HCT116 (cell line): ENCODE measurements at regions not wholly inside any gene's neighbourhood (a gene's known extent, or its start where the extent isn't known, plus 50 kb on each side); places are given as distances from the start of the nearest gene placed in this dataset.

Experiments used
- ATAC-seq: fragments of 200-7000 bp; cut with Tn5 transposase; 2 replicates; pipeline ENCODE4 v1.9.1; 2020; ENCODE audit warnings: mild to moderate bottlenecking, moderate library complexity
- BruUV-seq: library from RNA; stranded (reverse); fragments of 400-500 nt; replicated peaks from 2 replicates; lab custom pipeline; 2021; lab: Mats Ljungman, UMichigan
- CTCF ChIA-PET: fragments of 300-600 bp; sonication (Branson Sonifier 250); formaldehyde crosslinking; loops from one replicate; lab custom pipeline; 2021; ENCODE audit warnings: antibody characterized with exemption; lab: Charles Lee
- POLR2A ChIA-PET: fragments of 300-600, 350-600 bp; sonication (Branson Sonifier 250); formaldehyde crosslinking; loops from one replicate; lab custom pipeline; 2021; ENCODE audit warnings: antibody characterized with exemption; lab: Charles Lee
- RAD21 ChIA-PET, 2 experiments: fragments of 300-600 bp; sonication (Branson Sonifier 250); formaldehyde crosslinking; loops; one replicate each; lab custom pipeline; 2023; ENCODE audit warnings: low total read pairs in 2 of 2; ENCODE audit not compliant: uncharacterized antibody in 2 of 2, unreplicated experiment in 2 of 2, low non-redundant PET in 1 of 2; lab: Charles Lee
- DNase-seq: peaks from one replicate; pipeline ENCODE4 v3.0.0-alpha.2; 2010; ENCODE audit warnings: low read depth, low spot score
- H2AFZ ChIP-seq: fragments of 200-600 bp; shearing (Covaris generic), sonication (generic); 2 replicates; pipeline ENCODE4 v1.6.1; 2017; ENCODE audit warnings: low read depth, mixed run types, mixed read lengths, antibody characterized with exemption, low read length; ENCODE audit not compliant: poor library complexity, severe bottlenecking
- H3K27ac ChIP-seq: 2 replicates; pipeline ENCODE4 v1.5.1; 2012; ENCODE audit warnings: low read depth, low read length
- H3K27me3 ChIP-seq: fragments of 200-600 bp; sonication (generic); 2 replicates; pipeline ENCODE4 v1.6.1; 2016; ENCODE audit warnings: mixed run types, low read length, mixed read lengths; ENCODE audit not compliant: insufficient read depth
- H3K36me3 ChIP-seq, 2 experiments: fragments of 200-500 bp in 1 of 2; fragments of 200-600 bp in 1 of 2; sonication (Bioruptor generic) in 1 of 2; sonication (generic) in 1 of 2; 2 replicates each; pipeline versions ENCODE4 v1.5.1 to v1.6.1; 2014 to 2016; ENCODE audit warnings: low read length in 2 of 2, inconsistent platforms in 1 of 2, mixed read lengths in 1 of 2, mixed run types in 1 of 2; ENCODE audit not compliant: insufficient read depth in 2 of 2, control insufficient read depth in 1 of 2
- H3K4me1 ChIP-seq, 2 experiments: fragments of 200-600 bp in 1 of 2; sonication (generic) in 1 of 2; 2 replicates each; pipeline versions ENCODE4 v1.5.1 to v1.6.1; 2012 to 2017; ENCODE audit warnings: low read length in 2 of 2, inconsistent platforms in 1 of 2, mild to moderate bottlenecking in 1 of 2, mixed read lengths in 1 of 2, mixed run types in 1 of 2, moderate library complexity in 1 of 2; ENCODE audit not compliant: insufficient read depth in 2 of 2, control insufficient read depth in 1 of 2
- H3K4me2 ChIP-seq: fragments of 200-600 bp; sonication (generic); 2 replicates; pipeline ENCODE4 v1.6.1; 2017; ENCODE audit warnings: mixed run types, low read length, mixed read lengths
- H3K4me3 ChIP-seq, 2 experiments: fragments of 200-600 bp in 1 of 2; sonication (generic) in 1 of 2; replicated peaks in 1 of 2; 2 replicates each; pipeline ENCODE4 v1.5.1; 2011 to 2016; ENCODE audit warnings: low read length in 2 of 2, control low read depth in 1 of 2, low read depth in 1 of 2, mild to moderate bottlenecking in 1 of 2, mixed read lengths in 1 of 2, mixed run types in 1 of 2
- H3K79me2 ChIP-seq: fragments of 200-600 bp; sonication (generic); 2 replicates; pipeline ENCODE4 v1.6.1; 2017; ENCODE audit warnings: mild to moderate bottlenecking, mixed run types, low read length, moderate library complexity, mixed read lengths; ENCODE audit not compliant: insufficient read depth
- H3K9ac ChIP-seq: fragments of 200-600 bp; sonication (generic); 2 replicates; pipeline ENCODE4 v1.6.1; 2016; ENCODE audit warnings: low read length, mixed read lengths
- H3K9me2 ChIP-seq: fragments of 200-600 bp; sonication (generic), shearing (Covaris generic); 2 replicates; pipeline ENCODE4 v1.6.1; 2017; ENCODE audit warnings: mixed run types, mild to moderate bottlenecking, moderate library complexity; ENCODE audit not compliant: insufficient read depth
- H3K9me3 ChIP-seq, 2 experiments: fragments of 200-500 bp in 1 of 2; fragments of 200-600 bp in 1 of 2; sonication (Bioruptor generic) in 1 of 2; sonication (generic) in 1 of 2; 2 replicates each; pipeline ENCODE4 v1.6.1; 2014 to 2017; ENCODE audit warnings: low read length in 2 of 2, mixed read lengths in 2 of 2, inconsistent platforms in 1 of 2, low read depth in 1 of 2, mild to moderate bottlenecking in 1 of 2, mixed run types in 1 of 2, moderate library complexity in 1 of 2; ENCODE audit not compliant: control insufficient read depth in 1 of 2, insufficient read depth in 1 of 2
- H4K20me1 ChIP-seq: fragments of 200-600 bp; sonication (generic), shearing (Covaris generic); 2 replicates; pipeline ENCODE4 v1.6.1; 2017; ENCODE audit warnings: mixed run types, mild to moderate bottlenecking, moderate library complexity; ENCODE audit not compliant: insufficient read depth
- ATF3 ChIP-seq: IDR thresholded peaks from 2 replicates; pipeline ENCODE4 v1.6.1; 2012
- CEBPB ChIP-seq: IDR thresholded peaks from 2 replicates; pipeline ENCODE4 v1.6.1; 2012; ENCODE audit warnings: low read depth
- EGR1 ChIP-seq: IDR thresholded peaks from 2 replicates; pipeline ENCODE4 v1.6.1; 2012; ENCODE audit warnings: low read depth
- EZH2phosphoT487 ChIP-seq: fragments of 200-600 bp; IDR thresholded peaks from 2 replicates; pipeline ENCODE4 v1.6.1; 2018; ENCODE audit warnings: antibody characterized with exemption, borderline replicate concordance
- FOSL1 ChIP-seq: IDR thresholded peaks from 2 replicates; pipeline ENCODE4 v1.6.1; 2012; ENCODE audit warnings: low read depth
- JUND ChIP-seq: IDR thresholded peaks from 2 replicates; pipeline ENCODE4 v1.6.1; 2012
- MAX ChIP-seq: IDR thresholded peaks from 2 replicates; pipeline ENCODE4 v1.6.1; 2012
- POLR2A ChIP-seq: IDR thresholded peaks from 2 replicates; pipeline ENCODE4 v1.7.0; 2011; ENCODE audit warnings: borderline replicate concordance; ENCODE audit not compliant: insufficient read depth, insufficient read length; ENCODE audit errors: extremely low read depth
- POLR2AphosphoS5 ChIP-seq: IDR thresholded peaks from 2 replicates; pipeline ENCODE4 v1.6.1; 2011; ENCODE audit warnings: mild to moderate bottlenecking, low read depth, low read length, moderate library complexity
- RAD21 ChIP-seq: IDR thresholded peaks from 2 replicates; pipeline ENCODE4 v1.6.1; 2012; ENCODE audit warnings: low read depth, mild to moderate bottlenecking
- SIN3A ChIP-seq: IDR thresholded peaks from 2 replicates; pipeline ENCODE4 v1.6.1; 2012; ENCODE audit warnings: low read depth
- SP1 ChIP-seq: IDR thresholded peaks from 2 replicates; pipeline ENCODE4 v1.6.1; 2012; ENCODE audit warnings: low read depth
- TCF7L2 ChIP-seq: IDR thresholded peaks from 2 replicates; pipeline ENCODE4 v1.7.0; 2011; ENCODE audit warnings: borderline replicate concordance, inconsistent platforms; ENCODE audit not compliant: insufficient read depth, insufficient read length; ENCODE audit errors: extremely low read depth
- ZFX ChIP-seq: fragments of 450-650 bp; IDR thresholded peaks from 2 replicates; pipeline ENCODE4 v1.6.1; 2017
- ZNF274 ChIP-seq: fragments of 200-500 bp; sonication (Bioruptor generic); IDR thresholded peaks from 2 replicates; pipeline ENCODE4 v1.6.1; 2014; ENCODE audit warnings: mild to moderate bottlenecking, low read depth, low read length, inconsistent platforms
- intact Hi-C: fragments of 100-400 bp; cut with micrococcal nuclease; formaldehyde crosslinking; loops from 2 replicates; pipeline ENCODE4 v1.10.0; 2022
- TF ChIP-seq, protein P1 (sequence below): IDR thresholded peaks from 2 replicates; pipeline ENCODE4 v1.6.1; 2011; ENCODE audit warnings: mild to moderate bottlenecking, low read length, moderate library complexity; ENCODE audit not compliant: insufficient replicate concordance; ENCODE audit errors: extremely low read depth
- TF ChIP-seq, protein P2 (sequence below), 3 experiments: fragments of 200-600 bp in 1 of 3; sonication (generic) in 1 of 3; IDR thresholded peaks in 2 of 3; conservative IDR thresholded peaks in 1 of 3; 2 replicates each; pipeline ENCODE4 v1.5.1; 2012 to 2017; ENCODE audit warnings: low read depth in 2 of 3, low read length in 2 of 3, antibody characterized with exemption in 1 of 3, borderline replicate concordance in 1 of 3, control low read depth in 1 of 3, mild to moderate bottlenecking in 1 of 3, mixed read lengths in 1 of 3, mixed run types in 1 of 3, moderate library complexity in 1 of 3; ENCODE audit not compliant: insufficient read depth in 1 of 3

GRCh38 chr2:51225377-51225776, 193.4 kb upstream of the NRXN1 start:
- no TSS peak for BruUV-seq
- H3K4me2 ChIP-seq: no peak overlapping the region
- no peaks in the 10 kb centered on the region for H3K9me2 ChIP-seq
- intact Hi-C loops: no loop called here
- H3K4me1 ChIP-seq: no peaks in the 10 kb centered on the region
- POLR2A ChIA-PET: no interaction called here
- no peak for DNase-seq
- no peak overlapping the region for H2AFZ ChIP-seq
- no peaks in the 10 kb centered on the region for H4K20me1 ChIP-seq
- no peak overlapping the region for H3K9ac ChIP-seq
- no peaks in the 10 kb centered on the region for H3K9me3 ChIP-seq
- no peaks in the 10 kb centered on the region for H3K36me3 ChIP-seq
- H3K4me3 ChIP-seq: no peak overlapping the region
- RAD21 ChIA-PET: no interaction called here
- no peak overlapping the region for H3K27ac ChIP-seq
- no peaks in the 10 kb centered on the region for H3K79me2 ChIP-seq
- no peak for ATAC-seq
- TF ChIP-seq CEBPB (no peak), POLR2AphosphoS5 (no peak), EGR1 (no peak), POLR2A (no peak), RAD21 (no peak), MAX (no peak), TCF7L2 (no peak), ATF3 (no peak), FOSL1 (no peak), JUND (no peak), EZH2phosphoT487 (no peak), ZFX (no peak), SIN3A (no peak), ZNF274 (no peak), SP1 (no peak)
- TF ChIP-seq, protein P1, sequence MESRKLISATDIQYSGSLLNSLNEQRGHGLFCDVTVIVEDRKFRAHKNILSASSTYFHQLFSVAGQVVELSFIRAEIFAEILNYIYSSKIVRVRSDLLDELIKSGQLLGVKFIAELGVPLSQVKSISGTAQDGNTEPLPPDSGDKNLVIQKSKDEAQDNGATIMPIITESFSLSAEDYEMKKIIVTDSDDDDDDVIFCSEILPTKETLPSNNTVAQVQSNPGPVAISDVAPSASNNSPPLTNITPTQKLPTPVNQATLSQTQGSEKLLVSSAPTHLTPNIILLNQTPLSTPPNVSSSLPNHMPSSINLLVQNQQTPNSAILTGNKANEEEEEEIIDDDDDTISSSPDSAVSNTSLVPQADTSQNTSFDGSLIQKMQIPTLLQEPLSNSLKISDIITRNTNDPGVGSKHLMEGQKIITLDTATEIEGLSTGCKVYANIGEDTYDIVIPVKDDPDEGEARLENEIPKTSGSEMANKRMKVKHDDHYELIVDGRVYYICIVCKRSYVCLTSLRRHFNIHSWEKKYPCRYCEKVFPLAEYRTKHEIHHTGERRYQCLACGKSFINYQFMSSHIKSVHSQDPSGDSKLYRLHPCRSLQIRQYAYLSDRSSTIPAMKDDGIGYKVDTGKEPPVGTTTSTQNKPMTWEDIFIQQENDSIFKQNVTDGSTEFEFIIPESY: no peak
- TF ChIP-seq, protein P2, sequence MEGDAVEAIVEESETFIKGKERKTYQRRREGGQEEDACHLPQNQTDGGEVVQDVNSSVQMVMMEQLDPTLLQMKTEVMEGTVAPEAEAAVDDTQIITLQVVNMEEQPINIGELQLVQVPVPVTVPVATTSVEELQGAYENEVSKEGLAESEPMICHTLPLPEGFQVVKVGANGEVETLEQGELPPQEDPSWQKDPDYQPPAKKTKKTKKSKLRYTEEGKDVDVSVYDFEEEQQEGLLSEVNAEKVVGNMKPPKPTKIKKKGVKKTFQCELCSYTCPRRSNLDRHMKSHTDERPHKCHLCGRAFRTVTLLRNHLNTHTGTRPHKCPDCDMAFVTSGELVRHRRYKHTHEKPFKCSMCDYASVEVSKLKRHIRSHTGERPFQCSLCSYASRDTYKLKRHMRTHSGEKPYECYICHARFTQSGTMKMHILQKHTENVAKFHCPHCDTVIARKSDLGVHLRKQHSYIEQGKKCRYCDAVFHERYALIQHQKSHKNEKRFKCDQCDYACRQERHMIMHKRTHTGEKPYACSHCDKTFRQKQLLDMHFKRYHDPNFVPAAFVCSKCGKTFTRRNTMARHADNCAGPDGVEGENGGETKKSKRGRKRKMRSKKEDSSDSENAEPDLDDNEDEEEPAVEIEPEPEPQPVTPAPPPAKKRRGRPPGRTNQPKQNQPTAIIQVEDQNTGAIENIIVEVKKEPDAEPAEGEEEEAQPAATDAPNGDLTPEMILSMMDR (IDR thresholded peaks at IDR 0.05 in 2 of 3, conservative IDR thresholded peaks at IDR 0.05 in 1 of 3; ENCODE audit: borderline replicate concordance in 1 of 3, insufficient read depth in 1 of 3, low read depth in 2 of 3, low read length in 2 of 3): no peak
- H3K27me3 ChIP-seq: no peaks in the 10 kb centered on the region
- CTCF ChIA-PET: no interaction called here
